ENCODE measurements at regions not wholly inside any gene's neighbourhood (a gene's known extent, or its start where the extent isn't known, plus 50 kb on each side); places are given as distances from the start of the nearest gene placed in this dataset.

GRCh38 chr12:75815756-75816155 is 215.8 kb downstream of the PHLDA1 start:
- no peak for TF ChIP-seq CTCF (IDR thresholded peaks at IDR 0.05; ENCODE audit: extremely low read depth, low read depth, low read length)
- Histone ChIP-seq H3K27ac (ENCODE audit: low read depth, low read length) (peak overlapping the region; percentile 81), H3K79me2 (ENCODE audit: insufficient read depth, low read length) (no peaks in the 10 kb centered on the region), H3K9me3 (ENCODE audit: low read depth, low read length) (no peaks in the 10 kb centered on the region), H3K4me3 (ENCODE audit: insufficient read depth, low read length) (no peak overlapping the region), H4K20me1 (ENCODE audit: insufficient read depth, low read length) (no peaks in the 10 kb centered on the region), H3K4me2 (ENCODE audit: insufficient read depth, low read length) (peak overlapping the region; percentile 14), H3K27me3 (ENCODE audit: insufficient read depth, low read length) (no peaks in the 10 kb centered on the region), H3K4me1 (ENCODE audit: insufficient read depth, low read length) (peaks cover 48% of the 10 kb centered on the region), H3K36me3 (ENCODE audit: insufficient read depth, low read length) (no peaks in the 10 kb centered on the region), H2AFZ (ENCODE audit: low read length) (no peak overlapping the region)
- DNase-seq (ENCODE audit: insufficient read length, low spot score, missing footprints) = no peak

- Histone ChIP-seq H3K27me3 (ENCODE audit: insufficient read depth, low read length) (no peaks in the 10 kb centered on the region), H2AFZ (ENCODE audit: low read length) (no peak overlapping the region), H3K4me3 (ENCODE audit: insufficient read depth, low read length) (no peak overlapping the region), H3K4me1 (ENCODE audit: insufficient read depth, low read length) (peaks cover 42% of the 10 kb centered on the region), H3K36me3 (ENCODE audit: insufficient read depth, low read length) (no peaks in the 10 kb centered on the region), H3K27ac (ENCODE audit: low read depth, low read length) (peak overlapping the region; percentile 81), H3K79me2 (ENCODE audit: insufficient read depth, low read length) (no peaks in the 10 kb centered on the region), H3K4me2 (ENCODE audit: insufficient read depth, low read length) (peak overlapping the region; percentile 14), H3K9me3 (ENCODE audit: low read depth, low read length) (no peaks in the 10 kb centered on the region), H4K20me1 (ENCODE audit: insufficient read depth, low read length) (no peaks in the 10 kb centered on the region)
- TF ChIP-seq CTCF (IDR thresholded peaks at IDR 0.05; ENCODE audit: extremely low read depth, low read depth, low read length) = no peak
- peak; percentile 86 for DNase-seq (ENCODE audit: insufficient read length, low spot score, missing footprints)
Observed at GRCh38 chr12:75814851-75815754, 216.5 kb downstream of the PHLDA1 start.

GRCh38 chr12:75813072-75813471 is 218.5 kb downstream of the PHLDA1 start:
- Histone ChIP-seq H3K4me1 (ENCODE audit: insufficient read depth, low read length) (peaks cover 25% of the 10 kb centered on the region), H3K27me3 (ENCODE audit: insufficient read depth, low read length) (no peaks in the 10 kb centered on the region), H3K4me2 (ENCODE audit: insufficient read depth, low read length) (no peak overlapping the region), H3K79me2 (ENCODE audit: insufficient read depth, low read length) (no peaks in the 10 kb centered on the region), H3K9me3 (ENCODE audit: low read depth, low read length) (no peaks in the 10 kb centered on the region), H4K20me1 (ENCODE audit: insufficient read depth, low read length) (no peaks in the 10 kb centered on the region), H3K27ac (ENCODE audit: low read depth, low read length) (no peak overlapping the region), H2AFZ (ENCODE audit: low read length) (no peak overlapping the region), H3K36me3 (ENCODE audit: insufficient read depth, low read length) (no peaks in the 10 kb centered on the region), H3K4me3 (ENCODE audit: insufficient read depth, low read length) (no peak overlapping the region)
- no peak for TF ChIP-seq CTCF (IDR thresholded peaks at IDR 0.05; ENCODE audit: extremely low read depth, low read depth, low read length)
- no peak for DNase-seq (ENCODE audit: insufficient read length, low spot score, missing footprints)

GRCh38 chr12:75812271-75813018 is 219.1 kb downstream of the PHLDA1 start:
- Histone ChIP-seq H3K4me1 (ENCODE audit: insufficient read depth, low read length) (peaks cover 25% of the 10 kb centered on the region), H4K20me1 (ENCODE audit: insufficient read depth, low read length) (no peaks in the 10 kb centered on the region), H2AFZ (ENCODE audit: low read length) (peak overlapping the region; percentile 70)

More at GRCh38 chr12:75812271-75813018, 219.1 kb downstream of the PHLDA1 start:
- no peak for TF ChIP-seq CTCF (IDR thresholded peaks at IDR 0.05; ENCODE audit: extremely low read depth, low read depth, low read length)
- Histone ChIP-seq H3K27me3 (ENCODE audit: insufficient read depth, low read length) (no peaks in the 10 kb centered on the region), H3K79me2 (ENCODE audit: insufficient read depth, low read length) (no peaks in the 10 kb centered on the region), H3K27ac (ENCODE audit: low read depth, low read length) (peak overlapping the region; percentile 15), H3K9me3 (ENCODE audit: low read depth, low read length) (no peaks in the 10 kb centered on the region), H3K4me3 (ENCODE audit: insufficient read depth, low read length) (peak overlapping the region; percentile 26), H3K4me2 (ENCODE audit: insufficient read depth, low read length) (peak overlapping the region; percentile 72), H3K36me3 (ENCODE audit: insufficient read depth, low read length) (no peaks in the 10 kb centered on the region)
- DNase-seq (ENCODE audit: insufficient read length, low spot score, missing footprints) = peak; percentile 76
